ENCODE measurements at regions not wholly inside any gene's neighbourhood (a gene's known extent, or its start where the extent isn't known, plus 50 kb on each side); places are given as distances from the start of the nearest gene placed in this dataset.

DNA sequence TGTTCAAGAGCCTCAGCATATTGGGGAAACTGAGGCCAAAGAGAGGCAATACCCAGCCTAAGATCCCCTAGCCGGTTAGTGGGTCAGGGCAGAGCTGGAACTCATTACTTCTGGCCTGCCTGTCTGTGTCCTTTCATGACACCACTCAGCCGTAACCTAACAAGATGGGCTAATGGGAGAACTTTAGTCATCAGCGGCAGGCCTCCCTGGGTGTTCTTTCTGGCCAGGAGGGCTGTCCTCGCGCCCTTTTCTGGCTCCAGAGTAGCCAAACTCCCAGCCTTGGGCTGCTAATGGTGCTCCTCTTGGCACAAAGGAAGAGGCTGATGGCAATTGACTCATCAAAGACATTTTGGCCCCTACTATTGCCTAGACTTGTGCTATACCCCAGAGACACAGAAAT is 76.6 kb downstream of the NCR2 start:
- TF ChIP-seq, protein P1, sequence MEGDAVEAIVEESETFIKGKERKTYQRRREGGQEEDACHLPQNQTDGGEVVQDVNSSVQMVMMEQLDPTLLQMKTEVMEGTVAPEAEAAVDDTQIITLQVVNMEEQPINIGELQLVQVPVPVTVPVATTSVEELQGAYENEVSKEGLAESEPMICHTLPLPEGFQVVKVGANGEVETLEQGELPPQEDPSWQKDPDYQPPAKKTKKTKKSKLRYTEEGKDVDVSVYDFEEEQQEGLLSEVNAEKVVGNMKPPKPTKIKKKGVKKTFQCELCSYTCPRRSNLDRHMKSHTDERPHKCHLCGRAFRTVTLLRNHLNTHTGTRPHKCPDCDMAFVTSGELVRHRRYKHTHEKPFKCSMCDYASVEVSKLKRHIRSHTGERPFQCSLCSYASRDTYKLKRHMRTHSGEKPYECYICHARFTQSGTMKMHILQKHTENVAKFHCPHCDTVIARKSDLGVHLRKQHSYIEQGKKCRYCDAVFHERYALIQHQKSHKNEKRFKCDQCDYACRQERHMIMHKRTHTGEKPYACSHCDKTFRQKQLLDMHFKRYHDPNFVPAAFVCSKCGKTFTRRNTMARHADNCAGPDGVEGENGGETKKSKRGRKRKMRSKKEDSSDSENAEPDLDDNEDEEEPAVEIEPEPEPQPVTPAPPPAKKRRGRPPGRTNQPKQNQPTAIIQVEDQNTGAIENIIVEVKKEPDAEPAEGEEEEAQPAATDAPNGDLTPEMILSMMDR (IDR thresholded peaks at IDR 0.05; ENCODE audit: low read depth, low read length, poor library complexity, severe bottlenecking) = no peak
- no peak for TF ChIP-seq EZH2phosphoT487 (IDR thresholded peaks at IDR 0.05; ENCODE audit: borderline replicate concordance, low read length)

All from DOHH2 (cell line).